ENCODE measurements at regions not wholly inside any gene's neighbourhood (a gene's known extent, or its start where the extent isn't known, plus 50 kb on each side); places are given as distances from the start of the nearest gene placed in this dataset.

DNA sequence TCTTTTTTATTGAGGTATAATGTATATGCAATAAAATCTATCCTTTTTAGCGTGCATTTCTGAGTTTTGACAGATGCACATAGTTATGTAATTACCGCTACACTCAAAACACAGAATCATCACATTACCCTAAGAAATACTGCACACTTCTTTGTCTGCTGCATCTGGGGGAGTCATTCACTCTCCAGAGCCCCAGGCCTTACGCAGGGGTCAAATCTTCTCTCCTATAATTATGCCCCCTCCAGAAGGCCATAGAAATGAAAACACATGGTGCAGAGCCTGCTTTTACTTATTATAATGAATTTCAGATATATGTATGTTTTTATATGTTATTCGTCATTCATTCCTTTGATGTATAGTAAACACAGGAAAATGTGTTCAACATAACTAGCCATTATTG is 296.5 kb upstream of the TMEM132C start:
- TF ChIP-seq, protein P1, sequence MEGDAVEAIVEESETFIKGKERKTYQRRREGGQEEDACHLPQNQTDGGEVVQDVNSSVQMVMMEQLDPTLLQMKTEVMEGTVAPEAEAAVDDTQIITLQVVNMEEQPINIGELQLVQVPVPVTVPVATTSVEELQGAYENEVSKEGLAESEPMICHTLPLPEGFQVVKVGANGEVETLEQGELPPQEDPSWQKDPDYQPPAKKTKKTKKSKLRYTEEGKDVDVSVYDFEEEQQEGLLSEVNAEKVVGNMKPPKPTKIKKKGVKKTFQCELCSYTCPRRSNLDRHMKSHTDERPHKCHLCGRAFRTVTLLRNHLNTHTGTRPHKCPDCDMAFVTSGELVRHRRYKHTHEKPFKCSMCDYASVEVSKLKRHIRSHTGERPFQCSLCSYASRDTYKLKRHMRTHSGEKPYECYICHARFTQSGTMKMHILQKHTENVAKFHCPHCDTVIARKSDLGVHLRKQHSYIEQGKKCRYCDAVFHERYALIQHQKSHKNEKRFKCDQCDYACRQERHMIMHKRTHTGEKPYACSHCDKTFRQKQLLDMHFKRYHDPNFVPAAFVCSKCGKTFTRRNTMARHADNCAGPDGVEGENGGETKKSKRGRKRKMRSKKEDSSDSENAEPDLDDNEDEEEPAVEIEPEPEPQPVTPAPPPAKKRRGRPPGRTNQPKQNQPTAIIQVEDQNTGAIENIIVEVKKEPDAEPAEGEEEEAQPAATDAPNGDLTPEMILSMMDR (IDR thresholded peaks at IDR 0.05) = no peak
- TF ChIP-seq ZFX (IDR thresholded peaks at IDR 0.05; ENCODE audit: borderline replicate concordance) = no peak
